ENCODE measurements at regions not wholly inside any gene's neighbourhood (a gene's known extent, or its start where the extent isn't known, plus 50 kb on each side); places are given as distances from the start of the nearest gene placed in this dataset.

- TF ChIP-seq ISL1 (CRISPR knock-in tag; IDR thresholded peaks at IDR 0.05): no peak
- TF ChIP-seq ZNF565 (CRISPR knock-in tag; conservative IDR thresholded peaks at IDR 0.05; ENCODE audit: low read depth): no peak
- TF ChIP-seq PATZ1 (CRISPR knock-in tag; IDR thresholded peaks at IDR 0.05; ENCODE audit: borderline replicate concordance): no peak
- no peak for TF ChIP-seq RARB (CRISPR knock-in tag; IDR thresholded peaks at IDR 0.05)
- TF ChIP-seq CREB5 (CRISPR knock-in tag; IDR thresholded peaks at IDR 0.05; ENCODE audit: low read depth): no peak
- TF ChIP-seq SNAI2 (CRISPR knock-in tag; IDR thresholded peaks at IDR 0.05): no peak
- TF ChIP-seq GLIS3 (CRISPR knock-in tag; IDR thresholded peaks at IDR 0.05): no peak
- no peak for TF ChIP-seq PPARA (CRISPR knock-in tag; IDR thresholded peaks at IDR 0.05; ENCODE audit: borderline replicate concordance)
- TF ChIP-seq ARNTL (CRISPR knock-in tag; IDR thresholded peaks at IDR 0.05; ENCODE audit: borderline replicate concordance, low read depth): no peak
- no peak for TF ChIP-seq OSR1 (CRISPR knock-in tag; IDR thresholded peaks at IDR 0.05)
- TF ChIP-seq TSHZ2 (CRISPR knock-in tag; IDR thresholded peaks at IDR 0.05): no peak
- TF ChIP-seq BACH2 (CRISPR knock-in tag; IDR thresholded peaks at IDR 0.05; ENCODE audit: borderline replicate concordance): no peak
- TF ChIP-seq POU6F1 (CRISPR knock-in tag; IDR thresholded peaks at IDR 0.05; ENCODE audit: borderline replicate concordance, low read depth): no peak
- TF ChIP-seq ZNF8 (CRISPR knock-in tag; IDR thresholded peaks at IDR 0.05): no peak
- no peak for TF ChIP-seq ZC3H10 (CRISPR knock-in tag; IDR thresholded peaks at IDR 0.05)
- TF ChIP-seq TOX (CRISPR knock-in tag; IDR thresholded peaks at IDR 0.05; ENCODE audit: borderline replicate concordance): no peak
- no peak for TF ChIP-seq TCF4 (CRISPR knock-in tag; IDR thresholded peaks at IDR 0.05; ENCODE audit: borderline replicate concordance)
- no peak for TF ChIP-seq ZFP3 (CRISPR knock-in tag; IDR thresholded peaks at IDR 0.05)
- no peak for TF ChIP-seq CSDC2 (CRISPR knock-in tag; IDR thresholded peaks at IDR 0.05)
- no peak for TF ChIP-seq ZNF70 (CRISPR knock-in tag; IDR thresholded peaks at IDR 0.05)
- no peak for ATAC-seq
Observed at GRCh38 chr16:76940251-76940650, 250.7 kb upstream of the MON1B start.

- TF ChIP-seq ISL1 (CRISPR knock-in tag; IDR thresholded peaks at IDR 0.05) (no peak), ZNF565 (CRISPR knock-in tag; conservative IDR thresholded peaks at IDR 0.05; ENCODE audit: low read depth) (no peak), POU6F1 (CRISPR knock-in tag; IDR thresholded peaks at IDR 0.05; ENCODE audit: borderline replicate concordance, low read depth) (no peak), TSHZ2 (CRISPR knock-in tag; IDR thresholded peaks at IDR 0.05) (no peak), TOX (CRISPR knock-in tag; IDR thresholded peaks at IDR 0.05; ENCODE audit: borderline replicate concordance) (no peak), ARNTL (CRISPR knock-in tag; IDR thresholded peaks at IDR 0.05; ENCODE audit: borderline replicate concordance, low read depth) (no peak), OSR1 (CRISPR knock-in tag; IDR thresholded peaks at IDR 0.05) (no peak), CSDC2 (CRISPR knock-in tag; IDR thresholded peaks at IDR 0.05) (no peak), GLIS3 (CRISPR knock-in tag; IDR thresholded peaks at IDR 0.05) (no peak), RARB (CRISPR knock-in tag; IDR thresholded peaks at IDR 0.05) (no peak), PPARA (CRISPR knock-in tag; IDR thresholded peaks at IDR 0.05; ENCODE audit: borderline replicate concordance) (no peak), BACH2 (CRISPR knock-in tag; IDR thresholded peaks at IDR 0.05; ENCODE audit: borderline replicate concordance) (no peak), SNAI2 (CRISPR knock-in tag; IDR thresholded peaks at IDR 0.05) (no peak), CREB5 (CRISPR knock-in tag; IDR thresholded peaks at IDR 0.05; ENCODE audit: low read depth) (no peak), TCF4 (CRISPR knock-in tag; IDR thresholded peaks at IDR 0.05; ENCODE audit: borderline replicate concordance) (no peak), ZFP3 (CRISPR knock-in tag; IDR thresholded peaks at IDR 0.05) (no peak), ZNF8 (CRISPR knock-in tag; IDR thresholded peaks at IDR 0.05) (no peak), ESRRG (CRISPR knock-in tag; IDR thresholded peaks at IDR 0.05) (no peak), PATZ1 (CRISPR knock-in tag; IDR thresholded peaks at IDR 0.05; ENCODE audit: borderline replicate concordance) (no peak)
- no peak for ATAC-seq
Observed at GRCh38 chr16:76941113-76941512, 249.9 kb upstream of the MON1B start.

Measured in SK-N-SH treated with all-trans-retinoic acid at 6 μM for 48 hours (cell line).